Caco-2 (cell line): ENCODE measurements at regions not wholly inside any gene's neighbourhood (a gene's known extent, or its start where the extent isn't known, plus 50 kb on each side); places are given as distances from the start of the nearest gene placed in this dataset.

Experiments used
- BruUV-seq: library from RNA; stranded (reverse); fragments of 400-500 nt; replicated peaks from 2 replicates; lab custom pipeline; 2021; lab: Mats Ljungman, UMichigan
- CTCF ChIA-PET: fragments of 300-600 bp; sonication (Branson Sonifier 250); formaldehyde crosslinking; loops from one replicate; lab custom pipeline; 2022; ENCODE audit warnings: antibody characterized with exemption; lab: Charles Lee
- POLR2A ChIA-PET: fragments of 300-600 bp; sonication (Branson Sonifier 250); formaldehyde crosslinking; loops from one replicate; lab custom pipeline; 2022; ENCODE audit warnings: antibody characterized with exemption; lab: Charles Lee
- DNase-seq, 2 experiments: peaks; one replicate each; pipeline versions ENCODE4 v3.0.0 to v3.0.0-alpha.2; 2020 to 2022
- H3K27me3 ChIP-seq: replicated peaks from 2 replicates; pipeline ENCODE4 v1.6.0; 2011; ENCODE audit warnings: low read length; ENCODE audit not compliant: control insufficient read depth, insufficient read depth
- H3K36me3 ChIP-seq: 2 replicates; pipeline ENCODE4 v1.5.1; 2011; ENCODE audit warnings: low read length; ENCODE audit not compliant: control insufficient read depth, insufficient read depth
- H3K4me1 ChIP-seq: fragments of 250-450 bp; sonication (Bioruptor Pico); 2 replicates; pipeline ENCODE4 v1.5.1; 2020; ENCODE audit warnings: mild to moderate bottlenecking
- H3K4me3 ChIP-seq: 2 replicates; pipeline ENCODE4 v1.5.1; 2011; ENCODE audit warnings: low read depth, mild to moderate bottlenecking, control low read depth, low read length
- H3K9me3 ChIP-seq: fragments of 250-450 bp; sonication (Bioruptor Pico); 2 replicates; pipeline ENCODE4 v1.5.1; 2020; ENCODE audit warnings: mild to moderate bottlenecking, moderate library complexity
- H3K27ac Mint-ChIP-seq: one replicate; pipeline ENCODE4 v1.8.0; 2022; ENCODE audit warnings: mixed read lengths; ENCODE audit not compliant: unreplicated experiment
- H3K27me3 Mint-ChIP-seq: one replicate; pipeline ENCODE4 v1.8.0; 2022; ENCODE audit warnings: mixed read lengths; ENCODE audit not compliant: insufficient read depth, unreplicated experiment
- H3K36me3 Mint-ChIP-seq: one replicate; pipeline ENCODE4 v1.8.0; 2022; ENCODE audit warnings: mild to moderate bottlenecking, mixed read lengths; ENCODE audit not compliant: insufficient read depth, unreplicated experiment
- H3K4me1 Mint-ChIP-seq: one replicate; pipeline ENCODE4 v1.8.0; 2022; ENCODE audit warnings: low read depth, mixed read lengths; ENCODE audit not compliant: unreplicated experiment
- H3K4me3 Mint-ChIP-seq: one replicate; pipeline ENCODE4 v1.8.0; 2022; ENCODE audit warnings: mild to moderate bottlenecking, moderate library complexity, mixed read lengths; ENCODE audit not compliant: unreplicated experiment
- H3K9me3 Mint-ChIP-seq: one replicate; pipeline ENCODE4 v1.8.0; 2022; ENCODE audit warnings: mixed read lengths; ENCODE audit not compliant: unreplicated experiment
- intact Hi-C: fragments of 100-400 bp; cut with micrococcal nuclease; formaldehyde crosslinking; loops from one replicate; pipeline ENCODE4 v1.10.0; 2022; ENCODE audit not compliant: unreplicated experiment
- TF ChIP-seq, protein P1 (sequence below), 2 experiments: fragments of 200-600 bp in 1 of 2; IDR thresholded peaks; 1 replicate in 1 of 2; 2 replicates in 1 of 2; pipeline versions ENCODE4 v1.5.1 to v1.8.0; 2011 to 2022; ENCODE audit warnings: antibody characterized with exemption in 1 of 2, control low read depth in 1 of 2, inconsistent platforms in 1 of 2, low read depth in 1 of 2, low read length in 1 of 2, mild to moderate bottlenecking in 1 of 2, moderate library complexity in 1 of 2; ENCODE audit not compliant: insufficient read depth in 1 of 2, severe bottlenecking in 1 of 2, unreplicated experiment in 1 of 2

DNA sequence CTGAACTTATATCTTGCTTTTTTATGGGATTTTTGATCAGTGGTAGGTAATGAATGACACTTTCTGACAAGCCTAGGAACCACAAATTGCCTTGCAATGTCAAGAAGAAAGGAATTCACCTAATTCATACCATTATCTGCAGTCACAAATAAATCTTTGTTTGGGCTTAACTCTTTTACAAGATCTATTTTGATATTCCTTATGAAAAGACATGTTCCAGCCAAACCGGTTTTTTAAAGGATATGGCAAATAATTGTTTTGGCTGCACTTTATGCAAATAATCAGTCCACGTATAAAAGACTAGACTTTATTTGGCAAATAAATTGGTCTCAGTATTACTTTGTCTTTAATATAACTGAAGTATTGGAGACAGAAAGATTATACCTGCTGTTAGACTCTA is 771.7 kb upstream of the ADGRB3 start:
- TF ChIP-seq, protein P1, sequence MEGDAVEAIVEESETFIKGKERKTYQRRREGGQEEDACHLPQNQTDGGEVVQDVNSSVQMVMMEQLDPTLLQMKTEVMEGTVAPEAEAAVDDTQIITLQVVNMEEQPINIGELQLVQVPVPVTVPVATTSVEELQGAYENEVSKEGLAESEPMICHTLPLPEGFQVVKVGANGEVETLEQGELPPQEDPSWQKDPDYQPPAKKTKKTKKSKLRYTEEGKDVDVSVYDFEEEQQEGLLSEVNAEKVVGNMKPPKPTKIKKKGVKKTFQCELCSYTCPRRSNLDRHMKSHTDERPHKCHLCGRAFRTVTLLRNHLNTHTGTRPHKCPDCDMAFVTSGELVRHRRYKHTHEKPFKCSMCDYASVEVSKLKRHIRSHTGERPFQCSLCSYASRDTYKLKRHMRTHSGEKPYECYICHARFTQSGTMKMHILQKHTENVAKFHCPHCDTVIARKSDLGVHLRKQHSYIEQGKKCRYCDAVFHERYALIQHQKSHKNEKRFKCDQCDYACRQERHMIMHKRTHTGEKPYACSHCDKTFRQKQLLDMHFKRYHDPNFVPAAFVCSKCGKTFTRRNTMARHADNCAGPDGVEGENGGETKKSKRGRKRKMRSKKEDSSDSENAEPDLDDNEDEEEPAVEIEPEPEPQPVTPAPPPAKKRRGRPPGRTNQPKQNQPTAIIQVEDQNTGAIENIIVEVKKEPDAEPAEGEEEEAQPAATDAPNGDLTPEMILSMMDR (IDR thresholded peaks at IDR 0.05; ENCODE audit: insufficient read depth in 1 of 2, low read depth in 1 of 2, low read length in 1 of 2, severe bottlenecking in 1 of 2, unreplicated experiment in 1 of 2): no peak
- Histone ChIP-seq H3K9me3 (no peaks in the 10 kb centered on the region), H3K4me3 (no peak overlapping the region), H3K36me3 (no peaks in the 10 kb centered on the region), H3K27me3 (no peaks in the 10 kb centered on the region), H3K4me1 (no peaks in the 10 kb centered on the region)
- H3K36me3 Mint-ChIP-seq: no peaks in the 10 kb centered on the region
- BruUV-seq: no TSS peak
- peaks cover 7% of the 10 kb centered on the region for H3K9me3 Mint-ChIP-seq
- no peaks in the 10 kb centered on the region for H3K4me1 Mint-ChIP-seq
- no peak overlapping the region for H3K4me3 Mint-ChIP-seq
- H3K27me3 Mint-ChIP-seq: no peaks in the 10 kb centered on the region
- no peak for DNase-seq
- ChIA-PET CTCF (no interaction called here), POLR2A (no interaction called here)
- intact Hi-C loops: no loop called here
- H3K27ac Mint-ChIP-seq: no peak overlapping the region

DNA sequence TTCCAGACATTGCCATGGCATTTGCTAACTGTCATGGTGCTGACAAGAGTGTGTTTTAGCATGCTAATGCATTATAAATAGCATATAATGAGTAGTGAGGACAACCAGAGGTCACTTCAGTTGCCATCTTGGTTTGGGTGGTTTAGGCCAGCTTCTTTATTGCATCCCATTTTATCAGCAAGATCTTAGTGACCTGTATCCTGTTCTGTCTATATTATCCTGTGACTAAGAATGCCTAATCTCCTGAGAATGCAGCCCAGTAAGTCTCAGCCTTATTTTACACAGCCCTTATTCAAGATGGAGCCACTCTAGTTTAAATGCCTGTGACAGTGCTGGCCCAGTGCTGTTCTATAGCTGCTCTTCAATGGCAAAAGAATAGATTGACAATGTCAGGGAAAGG is 781.0 kb upstream of the ADGRB3 start:
- TF ChIP-seq, protein P1 (IDR thresholded peaks at IDR 0.05; ENCODE audit: insufficient read depth in 1 of 2, low read depth in 1 of 2, low read length in 1 of 2, severe bottlenecking in 1 of 2, unreplicated experiment in 1 of 2): no peak
- H3K27me3 ChIP-seq: no peaks in the 10 kb centered on the region
- intact Hi-C loops: no loop called here
- H3K4me1 ChIP-seq: no peaks in the 10 kb centered on the region
- no peak overlapping the region for H3K4me3 Mint-ChIP-seq
- H3K9me3 ChIP-seq: no peaks in the 10 kb centered on the region
- H3K27ac Mint-ChIP-seq: no peak overlapping the region
- H3K4me3 ChIP-seq: no peak overlapping the region
- H3K36me3 Mint-ChIP-seq: no peaks in the 10 kb centered on the region
- H3K4me1 Mint-ChIP-seq: no peaks in the 10 kb centered on the region
- no TSS peak for BruUV-seq
- DNase-seq: no peak
- H3K9me3 Mint-ChIP-seq: no peaks in the 10 kb centered on the region
- no peaks in the 10 kb centered on the region for H3K36me3 ChIP-seq
- no peaks in the 10 kb centered on the region for H3K27me3 Mint-ChIP-seq
- CTCF ChIA-PET: no interaction called here
- POLR2A ChIA-PET: no interaction called here

DNA sequence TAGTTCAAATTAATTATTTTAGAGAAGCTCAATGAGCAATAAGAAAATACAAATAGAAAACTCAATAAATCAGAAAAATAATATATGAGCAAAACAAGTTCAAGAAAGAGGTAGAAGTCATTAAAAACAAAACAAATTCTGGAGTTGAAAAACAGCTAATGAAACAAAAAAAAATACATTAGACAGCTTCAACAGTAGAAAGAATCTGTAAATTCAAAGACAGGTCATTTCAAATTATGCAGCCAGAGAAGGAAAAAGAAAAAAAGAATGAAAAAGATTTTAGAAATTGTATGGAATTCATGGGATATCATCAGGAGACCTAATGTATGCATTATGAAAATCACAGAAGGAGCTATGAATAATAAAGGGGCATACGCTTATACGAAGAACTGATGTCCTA is 795.3 kb upstream of the ADGRB3 start:
- H3K36me3 ChIP-seq: no peaks in the 10 kb centered on the region
- H3K9me3 Mint-ChIP-seq: no peaks in the 10 kb centered on the region
- no peaks in the 10 kb centered on the region for H3K9me3 ChIP-seq
- H3K27me3 ChIP-seq: no peaks in the 10 kb centered on the region
- no peaks in the 10 kb centered on the region for H3K4me1 Mint-ChIP-seq
- intact Hi-C loops: no loop called here
- H3K27ac Mint-ChIP-seq: no peak overlapping the region
- H3K4me3 ChIP-seq: no peak overlapping the region
- no peak overlapping the region for H3K4me3 Mint-ChIP-seq
- CTCF ChIA-PET: no interaction called here
- no peak for DNase-seq
- TF ChIP-seq, protein P1 (IDR thresholded peaks at IDR 0.05; ENCODE audit: insufficient read depth in 1 of 2, low read depth in 1 of 2, low read length in 1 of 2, severe bottlenecking in 1 of 2, unreplicated experiment in 1 of 2): no peak
- POLR2A ChIA-PET: no interaction called here
- H3K27me3 Mint-ChIP-seq: no peaks in the 10 kb centered on the region
- no peaks in the 10 kb centered on the region for H3K36me3 Mint-ChIP-seq
- no peaks in the 10 kb centered on the region for H3K4me1 ChIP-seq
- no TSS peak for BruUV-seq
